OCI-LY7 (cell line): ENCODE measurements at regions not wholly inside any gene's neighbourhood (a gene's known extent, or its start where the extent isn't known, plus 50 kb on each side); places are given as distances from the start of the nearest gene placed in this dataset.

Experiments used
- BruUV-seq: library from RNA; stranded (reverse); fragments of 400-500 nt; replicated peaks from 2 replicates; lab custom pipeline; 2021; lab: Mats Ljungman, UMichigan
- CTCF ChIA-PET: fragments of 300-600 bp; sonication (Branson Sonifier 250); formaldehyde crosslinking; loops from one replicate; lab custom pipeline; 2022; ENCODE audit warnings: antibody characterized with exemption; ENCODE audit not compliant: unreplicated experiment; lab: Charles Lee
- POLR2A ChIA-PET: fragments of 300-600 bp; sonication (Branson Sonifier 250); formaldehyde crosslinking; loops from one replicate; lab custom pipeline; 2022; ENCODE audit warnings: antibody characterized with exemption; lab: Charles Lee
- DNase-seq: peaks from one replicate; pipeline ENCODE4 v3.0.0-alpha.2; 2015; ENCODE audit warnings: low spot score
- H2AFZ ChIP-seq: fragments of 200-600 bp; sonication (generic), shearing (Covaris generic); 2 replicates; pipeline ENCODE4 v1.6.1; 2014; ENCODE audit warnings: mild to moderate bottlenecking, antibody characterized with exemption, low read length, moderate library complexity
- H3K27ac ChIP-seq: fragments of 200-600 bp; sonication (generic); 2 replicates; pipeline ENCODE4 v1.5.1; 2014; ENCODE audit warnings: mixed run types, low read depth, mild to moderate bottlenecking, moderate library complexity, low read length, inconsistent platforms; ENCODE audit not compliant: poor library complexity, severe bottlenecking
- H3K36me3 ChIP-seq: fragments of 200-600 bp; sonication (generic); 2 replicates; pipeline ENCODE4 v1.6.1; 2014; ENCODE audit warnings: mild to moderate bottlenecking, antibody characterized with exemption, low read length, moderate library complexity, mixed read lengths; ENCODE audit not compliant: insufficient read depth
- H3K4me1 ChIP-seq: fragments of 200-600 bp; sonication (generic); 2 replicates; pipeline ENCODE4 v1.5.1; 2014; ENCODE audit warnings: mild to moderate bottlenecking, low read length; ENCODE audit not compliant: insufficient read depth, poor library complexity, severe bottlenecking
- H3K4me2 ChIP-seq: fragments of 200-600 bp; sonication (generic); 2 replicates; pipeline ENCODE4 v1.6.1; 2014; ENCODE audit warnings: mild to moderate bottlenecking, low read length
- H3K4me3 ChIP-seq: fragments of 200-600 bp; sonication (generic); 2 replicates; pipeline ENCODE4 v1.5.1; 2014; ENCODE audit warnings: mild to moderate bottlenecking, low read depth, low read length; ENCODE audit not compliant: poor library complexity, severe bottlenecking
- H3K79me2 ChIP-seq: fragments of 200-600 bp; sonication (generic); 2 replicates; pipeline ENCODE4 v1.6.1; 2016; ENCODE audit warnings: low read depth, mild to moderate bottlenecking, low read length, moderate library complexity, mixed read lengths; ENCODE audit not compliant: insufficient read depth
- H3K9me2 ChIP-seq: fragments of 200-600 bp; sonication (generic); 2 replicates; pipeline ENCODE4 v1.6.1; 2016; ENCODE audit warnings: mild to moderate bottlenecking, low read length, mixed read lengths; ENCODE audit not compliant: insufficient read depth
- H3K9me3 ChIP-seq: fragments of 200-600 bp; sonication (generic); 2 replicates; pipeline ENCODE4 v1.6.1; 2014; ENCODE audit warnings: mild to moderate bottlenecking, mixed run types, low read length, mixed read lengths
- H4K20me1 ChIP-seq: fragments of 200-600 bp; sonication (generic); 2 replicates; pipeline ENCODE4 v1.6.1; 2014; ENCODE audit warnings: mild to moderate bottlenecking, antibody characterized with exemption, low read length, moderate library complexity, mixed read lengths; ENCODE audit not compliant: insufficient read depth
- CTCF ChIP-seq: fragments of 200-600 bp; sonication (generic); conservative IDR thresholded peaks from 2 replicates; pipeline ENCODE4 v1.5.1; 2014; ENCODE audit warnings: mild to moderate bottlenecking, antibody characterized with exemption, low read length, moderate library complexity, mixed read lengths
- EZH2phosphoT487 ChIP-seq: fragments of 200-600 bp; sonication (generic); IDR thresholded peaks from 2 replicates; pipeline ENCODE4 v1.6.1; 2018; ENCODE audit warnings: low read depth, borderline replicate concordance, mild to moderate bottlenecking, mixed run types, antibody characterized with exemption, low read length, moderate library complexity, mixed read lengths
- intact Hi-C: fragments of 100-400 bp; cut with micrococcal nuclease; formaldehyde crosslinking; loops from one replicate; pipeline ENCODE4 v1.10.0; 2022; ENCODE audit not compliant: unreplicated experiment

- intact Hi-C loops, result no loop called here
- Histone ChIP-seq H3K4me3 (no peak overlapping the region), H3K4me2 (no peak overlapping the region), H3K36me3 (no peaks in the 10 kb centered on the region), H3K79me2 (no peaks in the 10 kb centered on the region), H3K9me3 (no peaks in the 10 kb centered on the region), H3K9me2 (no peaks in the 10 kb centered on the region), H4K20me1 (no peaks in the 10 kb centered on the region), H2AFZ (no peak overlapping the region), H3K4me1 (peaks cover 11% of the 10 kb centered on the region), H3K27ac (no peak overlapping the region)
- TF ChIP-seq CTCF (no peak), EZH2phosphoT487 (no peak)
- ChIA-PET POLR2A (no interaction called here), CTCF (no interaction called here)
- no peak for DNase-seq
- no TSS peak for BruUV-seq
Measured at GRCh38 chr20:50293284-50294139, 102.9 kb downstream of the CEBPB start.

- Histone ChIP-seq H2AFZ (no peak overlapping the region), H3K4me2 (no peak overlapping the region), H4K20me1 (no peaks in the 10 kb centered on the region), H3K4me3 (no peak overlapping the region), H3K79me2 (no peaks in the 10 kb centered on the region), H3K27ac (no peak overlapping the region), H3K36me3 (no peaks in the 10 kb centered on the region), H3K9me3 (no peaks in the 10 kb centered on the region), H3K9me2 (no peaks in the 10 kb centered on the region), H3K4me1 (peaks cover 11% of the 10 kb centered on the region)
- CTCF ChIA-PET, result no interaction called here
- DNase-seq, result no peak
- no peak for TF ChIP-seq EZH2phosphoT487
- TF ChIP-seq CTCF, result no peak
- intact Hi-C loops, result no loop called here
- POLR2A ChIA-PET, result no interaction called here
- no TSS peak for BruUV-seq
Measured at GRCh38 chr20:50294164-50295088, 103.8 kb downstream of the CEBPB start.
